ENCODE measurements at regions not wholly inside any gene's neighbourhood (a gene's known extent, or its start where the extent isn't known, plus 50 kb on each side); places are given as distances from the start of the nearest gene placed in this dataset.

- Histone ChIP-seq H3K9me3 (peaks cover 0 to 11% (median 7%) of the 10 kb centered on the region in 8 donors), H3K4me1 (no peaks in the 10 kb centered on the region), H3K27me3 (replicated peaks in 1 of 7) (no peaks in the 10 kb centered on the region), H3K36me3 (no peaks in the 10 kb centered on the region), H3K4me3 (no peak overlapping the region), H3K27ac (no peak overlapping the region)
- no peak for DNase-seq
- intact Hi-C loops (cut with DNase I; ENCODE audit: low total_unique reads) = no loop called here
- TF ChIP-seq POLR2AphosphoS5 (IDR thresholded peaks at IDR 0.05) (no peak), CTCF (IDR thresholded peaks at IDR 0.05 in 8 of 11, conservative IDR thresholded peaks at IDR 0.05 in 3 of 11) (no peak)
- 30 to 56% (median 42%) methylated on average over 3 of the region's 3 CpGs for WGBS, 5 donors
These were observed 294.6 kb downstream of the GXYLT1 start for GRCh38 chr12:41850046-41850445.

- intact Hi-C loops (cut with DNase I; ENCODE audit: low total_unique reads) = no loop called here
- Histone ChIP-seq H3K27me3 (replicated peaks in 1 of 7) (no peaks in the 10 kb centered on the region), H3K9me3 (peaks cover 0 to 11% (median 7%) of the 10 kb centered on the region in 8 donors), H3K27ac (no peak overlapping the region), H3K4me3 (no peak overlapping the region), H3K36me3 (no peaks in the 10 kb centered on the region), H3K4me1 (no peaks in the 10 kb centered on the region)
- WGBS, 5 donors = 59 to 75% (median 72%) methylated on average over 1 of the region's 1 CpG
- DNase-seq = no peak
- TF ChIP-seq POLR2A (IDR thresholded peaks at IDR 0.05) = no peak
- no peak for TF ChIP-seq POLR2AphosphoS5 (IDR thresholded peaks at IDR 0.05)
- TF ChIP-seq CTCF (IDR thresholded peaks at IDR 0.05 in 8 of 11, conservative IDR thresholded peaks at IDR 0.05 in 3 of 11) = no peak
These were observed 298.0 kb downstream of the GXYLT1 start for GRCh38 chr12:41846718-41847117.

- Histone ChIP-seq H3K27me3 (replicated peaks in 1 of 7) (no peaks in the 10 kb centered on the region), H3K4me3 (no peak overlapping the region), H3K36me3 (no peaks in the 10 kb centered on the region), H3K9me3 (no peaks in the 10 kb centered on the region), H3K27ac (no peak overlapping the region), H3K4me1 (no peaks in the 10 kb centered on the region)
- no peak for TF ChIP-seq CTCF (IDR thresholded peaks at IDR 0.05 in 8 of 11, conservative IDR thresholded peaks at IDR 0.05 in 3 of 11)
- intact Hi-C loops (cut with DNase I; ENCODE audit: low total_unique reads) = no loop called here
- WGBS, 5 donors = 84 to 98% (median 90%) methylated on average over 2 of the region's 2 CpGs
- no peak for DNase-seq
These were observed 308.3 kb downstream of the GXYLT1 start for GRCh38 chr12:41836416-41836815.

- Histone ChIP-seq H3K4me3 (no peak overlapping the region), H3K36me3 (no peaks in the 10 kb centered on the region), H3K27ac (no peak overlapping the region), H3K27me3 (replicated peaks in 1 of 7) (no peaks in the 10 kb centered on the region), H3K9me3 (no peaks in the 10 kb centered on the region), H3K4me1 (no peaks in the 10 kb centered on the region)
- TF ChIP-seq POLR2A (IDR thresholded peaks at IDR 0.05) = no peak
- TF ChIP-seq CTCF (IDR thresholded peaks at IDR 0.05 in 8 of 11, conservative IDR thresholded peaks at IDR 0.05 in 3 of 11) = no peak
- TF ChIP-seq POLR2AphosphoS5 (IDR thresholded peaks at IDR 0.05) = no peak
- intact Hi-C loops (cut with DNase I; ENCODE audit: low total_unique reads) = no loop called here
- no peak for DNase-seq
These were observed 309.1 kb downstream of the GXYLT1 start for GRCh38 chr12:41835556-41835955.
